GM21423 (cell line): ENCODE measurements at regions not wholly inside any gene's neighbourhood (a gene's known extent, or its start where the extent isn't known, plus 50 kb on each side); places are given as distances from the start of the nearest gene placed in this dataset.

ENCODE experiments used
- ATAC-seq: cut with Tn5 transposase; IDR thresholded peaks from one replicate; pipeline ENCODE4 v1.9.1; 2021; ENCODE audit warnings: mild to moderate bottlenecking, moderate library complexity; ENCODE audit not compliant: unreplicated experiment

DNA sequence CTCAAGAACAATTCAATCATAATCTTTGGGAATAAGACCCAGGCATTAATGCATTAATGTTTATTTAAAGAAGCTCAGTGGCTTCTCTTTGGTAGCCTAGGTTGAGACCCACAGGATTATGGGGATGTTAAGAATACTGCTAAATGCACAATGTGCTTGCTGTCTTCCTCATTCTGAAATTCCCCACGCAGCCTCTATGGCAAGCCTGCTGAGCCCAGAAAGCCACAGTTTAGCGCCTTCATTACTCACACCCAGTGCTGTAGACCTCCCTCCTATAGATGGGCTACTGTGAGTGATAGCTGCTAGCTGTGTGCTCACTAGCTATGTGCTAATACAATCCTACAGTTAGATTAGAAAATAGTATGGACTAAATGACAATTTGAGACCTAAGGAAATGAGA, 90.6 kb downstream of the TNFSF13B start:
- ATAC-seq = no peak

DNA sequence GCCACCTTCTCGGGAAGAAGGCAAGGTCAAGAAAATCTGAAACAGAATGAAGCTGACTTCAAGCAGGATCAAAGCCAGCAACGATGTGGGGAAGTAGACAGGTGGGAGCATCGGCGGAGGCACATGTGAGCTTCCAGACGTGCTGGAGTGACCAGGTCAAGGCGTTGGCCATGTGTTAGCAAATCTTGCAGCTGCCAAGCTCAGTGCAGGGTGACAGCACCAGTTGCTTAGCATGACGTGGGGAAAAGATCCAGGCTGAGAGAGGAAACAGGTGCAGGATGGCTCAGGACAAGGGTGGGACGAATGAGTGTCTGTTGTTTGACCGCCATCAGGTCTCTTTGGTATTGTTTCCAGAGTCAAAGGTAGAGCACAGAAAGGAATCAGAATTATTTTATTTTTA, 92.3 kb downstream of the TNFSF13B start:
- no peak for ATAC-seq

DNA sequence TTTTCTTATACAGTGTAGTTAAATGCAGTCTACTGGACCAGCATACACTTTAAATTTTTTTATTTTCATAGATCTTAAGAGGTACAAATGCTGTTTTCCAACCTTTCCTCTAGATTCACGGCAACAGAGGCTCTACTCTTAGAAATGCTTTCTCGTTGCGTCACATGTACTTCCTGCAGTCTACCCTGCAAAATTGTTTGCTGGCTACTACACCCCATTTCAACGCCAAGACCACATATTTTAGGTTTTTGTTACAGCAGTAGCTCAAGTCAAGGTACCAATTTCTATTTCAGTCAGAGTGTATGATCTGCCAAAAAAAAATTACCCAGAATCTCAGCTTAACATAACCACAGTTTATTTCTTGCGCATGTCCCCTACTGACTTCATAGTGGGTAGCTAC, 94.1 kb downstream of the TNFSF13B start:
- ATAC-seq = no peak

DNA sequence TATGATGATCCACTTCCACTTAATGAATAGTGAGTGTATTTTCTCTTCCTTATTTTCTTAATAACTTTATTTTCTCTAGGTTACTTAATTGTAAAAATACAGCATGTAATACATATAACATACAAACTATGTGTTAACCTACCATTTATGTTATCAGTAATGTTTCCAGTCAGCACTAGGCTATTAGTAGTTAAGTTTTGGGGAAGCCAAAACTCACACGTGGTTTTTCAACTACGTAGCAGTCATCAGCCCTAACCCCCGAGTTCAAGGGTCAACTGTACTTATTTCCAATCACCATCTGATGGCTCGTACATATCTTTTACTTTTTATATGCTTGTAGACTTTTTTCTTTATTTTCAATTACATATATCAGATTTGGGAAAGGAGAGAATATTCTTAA, 95.7 kb downstream of the TNFSF13B start:
- no peak for ATAC-seq

DNA sequence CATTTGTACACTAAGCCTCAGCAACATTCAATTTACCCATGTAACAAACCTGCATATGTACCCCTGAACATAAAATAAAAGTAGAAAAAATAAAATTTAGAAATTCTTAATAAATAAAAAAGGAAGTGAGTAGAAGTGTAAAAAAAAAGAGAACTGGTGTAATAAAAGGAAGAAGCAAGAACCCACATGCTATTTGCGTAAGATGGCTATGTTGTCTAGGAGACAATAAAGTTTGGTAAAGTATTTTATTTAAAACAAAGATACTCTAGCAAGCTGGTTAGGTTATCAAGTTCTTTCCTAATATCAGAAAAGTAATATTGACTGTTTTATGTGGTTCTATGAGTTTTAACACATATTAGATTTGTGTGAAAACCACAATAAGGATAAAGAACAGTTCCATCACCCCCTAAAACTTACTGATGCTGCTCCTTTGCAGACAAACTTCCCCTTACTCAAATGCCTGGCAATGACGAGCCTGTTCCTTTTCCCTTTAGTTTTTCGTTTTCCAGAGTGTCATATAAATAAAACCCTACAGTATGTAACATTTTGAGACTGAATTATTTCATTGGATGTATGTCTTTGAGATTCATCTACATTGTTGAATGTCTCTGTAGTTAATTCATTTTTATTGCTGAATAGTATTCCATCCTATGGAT, 98.9 kb downstream of the TNFSF13B start:
- no peak for ATAC-seq

DNA sequence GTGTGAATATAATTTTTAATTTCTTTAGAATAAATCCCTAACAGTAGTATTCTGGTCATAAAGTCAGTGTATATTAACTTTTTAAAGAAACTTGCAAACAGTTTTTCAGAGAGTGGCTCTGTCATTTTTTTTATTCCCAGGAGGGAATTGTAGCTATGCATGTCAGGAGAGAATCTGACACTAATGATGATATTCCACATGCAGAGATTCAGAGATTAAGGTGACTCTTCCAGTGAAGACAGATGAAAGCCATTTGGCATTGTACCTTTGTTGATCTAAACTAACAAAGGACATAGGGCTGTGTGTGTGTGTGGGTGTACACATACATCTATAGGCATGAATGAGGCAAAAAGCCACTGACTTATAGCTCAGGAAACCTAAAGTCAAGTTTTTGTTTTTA, 99.9 kb downstream of the TNFSF13B start:
- no peak for ATAC-seq

DNA sequence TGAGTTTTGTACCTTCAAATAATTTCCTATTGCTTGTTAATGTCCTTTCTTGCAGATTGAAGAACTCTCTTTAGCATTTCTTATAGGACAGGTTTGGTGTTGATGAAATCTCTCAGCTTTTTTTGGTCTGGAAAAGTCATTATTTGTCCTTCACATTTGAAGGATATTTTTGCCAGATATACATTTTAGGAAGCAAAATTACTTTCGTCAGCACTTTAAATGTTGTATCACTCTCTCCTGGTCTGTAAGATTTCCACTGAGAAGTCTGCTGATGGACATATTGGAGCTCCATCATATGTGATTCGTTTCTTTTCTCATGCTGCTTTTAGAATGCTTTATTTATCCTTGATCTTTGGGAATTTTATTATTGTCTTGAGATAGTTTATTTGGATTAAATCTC, 105.5 kb downstream of the TNFSF13B start:
- no peak for ATAC-seq

DNA sequence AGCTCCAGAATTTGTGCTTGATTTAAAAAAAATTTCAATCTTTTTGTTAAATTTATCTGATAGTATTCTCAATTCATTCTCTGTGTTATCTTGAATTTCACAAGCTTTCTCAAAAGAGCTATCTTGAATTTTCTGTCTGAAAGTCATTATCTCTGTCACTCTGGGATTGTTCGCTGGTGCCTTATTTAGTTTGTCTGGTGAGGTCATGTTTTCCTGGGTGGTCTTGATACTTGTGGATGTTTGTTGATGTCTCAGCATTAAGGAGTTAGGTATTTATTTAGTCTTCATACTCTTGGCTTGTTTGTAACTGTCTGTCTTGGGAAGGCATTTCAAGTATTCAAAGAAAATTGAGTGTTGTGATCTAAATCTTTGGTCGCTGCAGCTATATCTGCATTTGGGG, 106.3 kb downstream of the TNFSF13B start:
- ATAC-seq = no peak

DNA sequence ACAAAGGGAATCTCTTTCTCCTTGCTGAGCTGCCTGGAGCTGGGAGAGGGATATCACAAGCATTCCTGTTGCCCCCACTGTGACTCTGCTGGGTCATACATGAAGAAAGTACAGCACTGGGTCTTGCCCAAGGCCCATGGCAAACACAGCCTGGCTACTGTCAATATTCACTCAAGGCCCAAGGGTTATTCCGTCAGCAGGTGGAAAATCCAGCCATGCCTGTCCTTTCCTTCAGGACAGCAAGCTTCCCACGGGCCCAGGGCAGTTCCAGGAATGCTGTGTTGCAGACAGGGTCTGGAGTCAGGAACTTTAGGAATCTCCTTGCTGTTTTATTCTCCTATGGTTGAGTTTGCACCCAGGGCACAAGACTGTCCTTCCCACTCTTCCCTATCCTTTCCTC, 106.8 kb downstream of the TNFSF13B start:
- ATAC-seq = no peak

DNA sequence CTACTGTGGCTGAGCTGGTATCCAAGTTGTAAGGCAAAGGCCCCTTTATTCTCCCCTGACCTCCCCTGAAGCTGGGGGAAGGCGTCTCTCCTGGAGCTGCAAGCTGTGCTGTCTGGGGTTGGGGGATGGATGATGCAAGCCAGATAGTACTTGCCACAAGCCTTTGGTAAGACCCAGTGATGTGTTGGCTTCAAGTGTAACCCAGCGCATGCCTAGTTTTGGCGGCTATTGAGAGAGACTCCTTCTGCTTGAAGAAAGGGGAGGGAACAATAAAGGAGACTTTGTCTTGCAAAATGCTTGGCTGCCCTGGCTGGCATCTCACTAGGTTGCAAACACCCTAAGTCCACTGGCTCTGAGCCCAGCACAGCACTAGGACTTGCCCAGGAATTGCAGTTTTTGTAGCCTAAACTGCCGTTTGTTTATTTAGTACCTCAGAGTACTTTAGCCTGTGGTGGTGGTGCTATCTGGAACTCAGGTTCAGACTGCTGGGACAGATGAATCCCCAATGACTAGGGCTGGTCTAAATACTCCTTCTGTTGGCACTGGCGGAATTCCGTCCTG, 108.2 kb downstream of the TNFSF13B start:
- ATAC-seq = no peak

DNA sequence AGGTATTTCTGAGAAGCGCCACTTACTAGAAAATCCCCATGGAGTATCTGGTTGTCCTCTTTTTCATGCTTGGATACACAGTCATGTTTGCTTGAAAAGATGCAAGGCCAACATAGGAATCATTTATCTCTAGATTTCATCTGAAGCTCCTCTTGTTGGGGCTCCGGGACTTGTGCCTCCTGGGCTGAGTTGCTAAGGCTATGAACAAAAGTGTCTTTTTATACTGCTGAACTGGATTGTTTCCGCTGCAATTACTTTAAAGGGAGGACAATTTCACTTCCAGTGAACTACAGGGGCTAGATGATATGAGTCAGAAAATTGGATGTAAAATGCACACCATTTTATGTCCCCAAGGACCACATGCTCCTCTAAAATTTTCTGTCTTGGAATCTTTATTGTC, 114.1 kb downstream of the TNFSF13B start:
- ATAC-seq = no peak

DNA sequence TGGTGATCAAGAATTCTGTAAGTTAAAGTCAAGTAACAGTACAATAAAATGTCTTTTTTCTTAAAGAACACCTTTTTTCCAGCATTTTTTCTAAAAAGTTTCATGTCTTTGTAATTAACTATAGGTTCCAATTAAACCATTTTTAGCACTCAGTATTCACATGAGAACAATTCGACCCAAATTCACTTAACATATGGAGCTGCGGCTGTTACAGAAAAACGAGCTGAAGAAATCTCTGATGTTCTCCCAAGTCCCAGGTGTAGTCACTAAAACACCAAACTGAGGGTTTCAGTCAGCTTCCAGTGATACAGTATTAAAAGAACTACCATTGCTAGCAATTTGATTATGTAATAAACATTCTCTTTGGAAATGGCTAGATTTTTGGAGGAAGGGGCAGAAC, 117.6 kb downstream of the TNFSF13B start:
- no peak for ATAC-seq

DNA sequence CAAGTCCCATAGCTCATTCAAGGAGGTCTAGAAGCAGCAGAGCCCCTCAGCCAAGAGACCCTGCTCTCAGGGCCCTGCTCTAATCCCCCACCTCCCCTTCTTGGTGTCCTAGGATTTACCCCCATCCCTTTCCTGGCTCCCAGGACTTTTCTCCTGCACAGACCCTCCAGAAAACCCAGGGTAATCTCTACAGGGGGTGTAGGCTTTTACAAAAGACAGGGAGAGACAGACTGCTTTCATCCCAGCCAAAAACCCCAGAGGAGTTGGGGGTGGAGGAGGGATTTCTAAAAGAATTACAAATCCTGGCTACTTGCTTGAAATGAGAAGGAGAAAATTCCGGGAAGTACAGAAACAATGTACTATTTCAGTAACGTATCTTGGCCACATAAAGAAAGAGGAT, 133.3 kb downstream of the TNFSF13B start:
- ATAC-seq = no peak

DNA sequence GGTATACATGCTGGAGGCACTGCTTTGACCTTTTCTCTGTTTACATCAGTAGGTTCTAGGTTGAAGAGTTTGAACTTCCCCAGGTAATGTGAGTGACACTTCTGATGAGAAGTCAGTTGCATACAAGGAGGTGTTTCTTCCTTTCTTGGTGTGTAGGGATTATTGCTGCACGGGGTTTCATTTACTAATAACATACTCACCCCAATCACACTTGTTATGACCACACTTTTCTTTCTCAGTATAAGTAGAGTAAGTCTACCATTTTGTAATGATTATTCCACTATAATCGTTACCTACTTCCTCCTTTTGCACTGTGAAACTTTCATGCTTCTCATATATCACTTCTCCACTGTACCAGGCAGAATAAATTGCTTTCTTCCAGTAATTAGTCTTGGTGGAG, 138.0 kb downstream of the TNFSF13B start:
- ATAC-seq = peak; percentile 59

DNA sequence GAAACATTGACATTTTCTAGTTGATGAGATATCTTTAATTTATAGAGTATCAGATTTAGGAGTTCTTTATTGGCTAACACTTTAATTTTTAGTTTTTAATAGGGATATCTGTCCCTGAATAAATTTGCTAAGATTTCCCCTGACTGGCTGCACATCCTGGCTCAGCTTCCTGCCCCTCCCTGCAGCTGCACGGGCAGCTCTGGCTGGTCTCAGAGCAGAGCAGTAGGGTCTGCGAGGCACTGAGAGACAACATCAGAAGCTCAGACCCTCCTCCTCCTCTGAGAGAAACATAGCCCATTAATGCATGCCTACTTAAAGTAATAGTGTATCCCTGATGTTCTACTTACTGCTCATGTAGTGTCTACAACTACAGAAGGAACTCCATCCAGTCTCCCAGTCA, 139.2 kb downstream of the TNFSF13B start:
- no peak for ATAC-seq

DNA sequence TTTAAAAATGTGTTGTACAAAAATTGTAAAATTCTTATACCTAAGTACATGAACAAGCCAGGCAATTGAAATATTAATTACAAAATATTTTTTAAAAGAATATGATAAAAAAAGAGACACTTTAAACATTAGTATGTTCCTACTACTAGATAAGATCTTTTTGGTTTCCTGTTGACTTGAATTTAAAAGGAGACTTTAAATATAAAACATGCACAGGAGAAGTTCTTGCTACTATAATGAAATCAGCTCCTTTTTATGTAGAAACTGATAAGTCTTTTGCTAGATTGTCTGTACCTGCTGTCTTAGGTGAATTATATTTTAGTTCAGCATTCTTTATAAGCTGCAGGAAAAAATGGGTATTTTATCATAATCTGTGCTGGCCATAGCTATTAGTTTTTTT, 140.2 kb downstream of the TNFSF13B start:
- ATAC-seq = no peak

DNA sequence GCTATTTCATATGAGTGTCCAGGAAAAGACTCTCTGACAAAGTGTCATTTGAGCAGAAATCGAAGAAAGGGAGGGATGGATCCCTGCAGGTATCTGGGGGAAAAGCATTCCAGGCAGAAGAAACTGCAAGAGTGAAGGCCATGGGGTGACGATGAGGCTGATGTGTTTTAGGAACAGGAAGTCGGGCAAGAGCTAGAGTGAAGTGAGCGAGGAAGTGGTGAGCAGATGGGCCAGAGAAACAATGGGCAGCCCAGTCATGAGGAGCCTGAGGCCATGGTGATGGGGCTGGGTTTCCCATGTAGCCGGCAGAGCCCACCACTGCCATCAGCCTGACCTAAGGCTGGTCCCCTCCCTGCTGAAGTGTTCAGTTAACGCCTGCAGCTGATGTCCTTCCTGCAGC, 150.2 kb downstream of the TNFSF13B start:
- no peak for ATAC-seq

DNA sequence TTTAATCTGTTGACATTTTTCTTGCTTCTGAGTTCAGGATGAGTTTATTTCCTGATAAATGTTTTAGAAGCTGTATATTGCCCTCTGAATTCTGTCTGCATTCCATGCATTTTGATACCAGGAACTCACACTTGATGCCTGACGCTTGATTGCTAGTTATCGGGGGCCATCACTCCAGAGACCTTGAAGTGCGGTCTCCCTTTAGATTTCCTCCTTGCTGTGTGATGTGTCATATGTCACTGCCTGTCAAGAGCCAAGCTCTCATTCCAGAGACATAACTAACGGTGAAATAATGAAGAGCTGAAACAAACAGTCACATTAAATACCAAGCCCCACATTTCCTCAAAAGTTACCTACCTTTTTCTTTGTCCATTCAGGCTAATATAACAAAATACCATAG, 155.5 kb downstream of the TNFSF13B start:
- no peak for ATAC-seq

DNA sequence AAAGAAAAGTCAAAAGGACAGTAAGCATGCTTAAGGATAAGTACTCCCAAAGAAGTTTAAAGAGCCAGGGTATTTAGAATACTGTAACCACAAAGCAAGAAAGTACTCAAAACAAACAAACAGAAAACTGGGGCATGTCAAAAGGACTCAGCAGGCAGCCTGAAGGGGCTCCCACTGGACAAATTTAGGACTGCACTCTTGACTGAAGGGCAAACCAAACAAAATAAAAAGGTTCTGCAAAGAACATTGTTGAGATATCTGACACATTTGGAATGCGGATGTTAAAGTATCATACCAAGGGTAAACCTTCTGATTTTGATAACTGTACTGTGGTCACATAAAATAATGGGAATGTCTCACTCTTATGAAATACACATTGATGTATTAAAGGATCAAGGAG, 157.4 kb downstream of the TNFSF13B start:
- no peak for ATAC-seq

DNA sequence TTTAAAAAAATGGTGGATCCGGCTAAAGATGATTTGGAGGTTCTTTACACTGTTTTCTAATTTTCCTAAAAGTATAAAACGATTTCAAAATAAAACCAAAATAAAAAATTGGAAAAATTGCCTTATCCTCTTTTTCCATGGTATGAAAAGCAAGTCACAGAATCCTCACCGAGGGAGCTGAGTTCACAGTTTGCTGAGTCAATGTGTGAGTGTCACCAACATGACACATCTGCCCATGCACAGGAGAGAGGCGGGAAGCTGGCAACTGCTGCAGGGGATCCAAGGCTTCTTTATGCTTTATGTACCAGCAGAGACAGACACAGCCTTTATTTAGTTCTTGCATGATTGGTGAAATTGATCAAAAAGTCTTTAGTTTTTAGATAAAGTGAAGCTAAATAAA, 157.8 kb downstream of the TNFSF13B start:
- ATAC-seq = no peak

DNA sequence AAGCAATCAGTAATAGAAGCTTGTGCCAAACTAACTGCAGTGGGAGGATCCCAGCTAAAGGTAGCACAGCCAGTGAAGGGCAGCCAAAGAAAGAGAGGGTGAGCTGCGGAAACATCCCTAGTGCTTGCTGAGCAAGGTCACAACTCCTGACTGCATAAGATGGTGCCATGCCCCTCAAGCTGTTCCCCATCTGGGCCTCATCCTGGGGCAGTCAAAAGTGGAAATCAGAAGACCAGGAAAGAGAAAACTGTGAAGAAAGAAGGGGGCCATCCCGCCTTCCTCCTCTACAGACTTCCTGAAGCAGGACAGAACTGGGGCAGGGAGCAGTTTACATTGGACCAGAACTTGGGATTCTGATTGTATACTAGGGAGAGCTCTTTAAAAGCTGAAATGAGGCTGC, 159.2 kb downstream of the TNFSF13B start:
- no peak for ATAC-seq

DNA sequence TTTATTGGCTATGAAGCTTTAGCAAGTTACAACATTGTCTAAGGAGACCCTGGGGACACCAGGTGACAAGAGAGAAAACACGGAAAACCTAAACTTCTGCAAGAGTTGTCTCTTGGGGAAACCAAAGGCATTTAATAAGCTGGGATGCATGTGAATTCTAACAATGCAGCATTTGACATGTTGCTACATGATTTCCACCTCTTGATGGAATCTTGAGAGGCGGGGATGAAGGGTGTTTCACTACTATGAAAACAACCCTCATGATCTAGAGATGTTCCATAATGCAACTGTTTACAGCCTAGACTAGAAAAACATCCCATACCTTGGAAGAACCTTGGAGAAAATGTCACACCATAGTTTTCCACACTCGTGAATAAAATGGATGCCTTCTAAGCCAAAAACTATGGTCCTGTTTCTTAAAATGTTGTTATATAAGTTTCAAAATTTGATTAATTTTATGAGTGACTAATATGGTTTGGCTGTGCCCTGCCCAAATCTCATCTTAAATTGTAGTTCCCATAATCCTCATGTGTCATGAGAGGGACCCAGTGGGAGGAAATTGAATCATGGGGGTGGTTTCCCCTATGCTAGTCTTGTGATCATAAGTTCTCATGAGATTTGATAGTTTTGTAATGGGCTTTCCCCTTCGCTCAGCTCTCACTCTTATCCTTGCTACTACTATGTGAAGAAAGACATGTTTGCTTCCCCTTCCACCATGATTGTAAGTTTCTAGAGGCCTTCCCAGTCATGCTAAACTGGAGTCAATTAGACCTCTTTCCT, 164.6 kb downstream of the TNFSF13B start:
- ATAC-seq = no peak
